GM19043 (cell line): ENCODE measurements at regions not wholly inside any gene's neighbourhood (a gene's known extent, or its start where the extent isn't known, plus 50 kb on each side); places are given as distances from the start of the nearest gene placed in this dataset.
"Not testable (repeated sequence)": the region's sequence is repeated elsewhere in the genome, so short reads cannot be mapped to it uniquely, and the experiment has no call there.

Experiments used
- ATAC-seq: cut with Tn5 transposase; IDR thresholded peaks from one replicate; pipeline ENCODE4 v1.9.1; 2021; ENCODE audit warnings: low read depth; ENCODE audit not compliant: unreplicated experiment

DNA sequence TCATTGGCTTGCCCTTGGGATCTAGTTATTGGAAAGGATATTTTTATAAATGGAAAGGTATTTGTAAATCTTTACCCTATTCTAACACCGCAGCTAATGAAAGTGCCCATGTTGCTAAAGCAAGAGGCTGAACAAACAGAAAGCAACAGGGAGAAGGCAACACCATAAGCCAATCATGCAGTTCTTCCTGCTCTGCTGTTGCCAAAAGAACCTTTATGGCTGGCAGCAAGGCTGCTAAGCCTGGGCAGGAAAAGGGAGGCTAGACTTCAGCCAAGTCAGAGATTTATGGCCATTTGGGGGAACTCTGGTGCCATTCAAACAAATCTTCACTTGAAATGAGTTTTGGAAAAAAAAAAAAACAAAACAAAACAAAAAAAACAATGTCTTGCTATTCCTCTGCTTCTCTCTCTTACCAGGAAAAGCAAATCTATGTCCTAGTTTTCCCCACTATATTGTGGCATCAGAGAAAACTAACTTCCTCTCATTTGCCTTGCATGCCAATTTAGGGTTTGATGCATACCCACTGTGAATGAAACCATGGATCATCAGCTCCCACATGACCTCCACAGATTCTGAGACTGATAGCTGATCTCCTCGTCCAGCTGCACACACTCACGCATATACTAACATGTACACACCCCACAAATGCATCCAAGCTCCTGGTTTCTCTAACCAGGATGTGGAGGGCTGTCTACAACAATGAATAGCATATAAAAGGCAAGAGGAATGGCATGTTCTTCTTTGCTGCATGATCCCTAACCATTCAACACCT, 179.3 kb downstream of the C1D start:
- no peak for ATAC-seq

DNA sequence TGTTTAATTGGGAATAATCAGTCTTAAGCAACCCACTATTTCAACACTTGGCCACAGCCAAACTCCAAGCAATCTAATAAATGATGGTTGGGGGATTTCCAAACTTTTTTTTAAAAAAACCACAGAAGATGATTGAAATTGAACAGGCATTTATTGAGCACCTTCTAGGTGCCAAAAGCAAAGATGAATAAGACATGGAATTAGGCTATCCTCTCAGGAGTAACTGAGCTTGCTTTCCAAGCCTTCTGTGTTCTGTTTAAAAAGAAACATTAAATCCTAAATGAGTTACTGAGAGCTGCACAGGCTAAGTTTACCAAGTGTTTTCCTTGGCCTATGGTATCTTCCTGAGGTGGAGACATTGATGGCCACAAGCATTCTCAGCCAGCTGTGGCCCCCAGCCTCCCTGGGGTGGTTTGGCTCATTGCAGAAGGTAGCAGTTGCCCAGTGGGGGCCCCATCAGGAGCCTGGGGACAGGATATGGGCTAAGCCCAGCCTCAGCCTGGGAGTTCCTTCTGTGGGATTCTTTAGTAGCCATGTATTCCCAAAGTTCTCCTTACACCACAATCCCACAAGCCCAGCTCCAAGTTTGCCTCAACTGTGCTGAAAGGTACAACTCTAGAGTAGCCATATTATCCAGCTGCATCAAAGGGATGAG, 174.3 kb downstream of the C1D start:
- no peak for ATAC-seq

DNA sequence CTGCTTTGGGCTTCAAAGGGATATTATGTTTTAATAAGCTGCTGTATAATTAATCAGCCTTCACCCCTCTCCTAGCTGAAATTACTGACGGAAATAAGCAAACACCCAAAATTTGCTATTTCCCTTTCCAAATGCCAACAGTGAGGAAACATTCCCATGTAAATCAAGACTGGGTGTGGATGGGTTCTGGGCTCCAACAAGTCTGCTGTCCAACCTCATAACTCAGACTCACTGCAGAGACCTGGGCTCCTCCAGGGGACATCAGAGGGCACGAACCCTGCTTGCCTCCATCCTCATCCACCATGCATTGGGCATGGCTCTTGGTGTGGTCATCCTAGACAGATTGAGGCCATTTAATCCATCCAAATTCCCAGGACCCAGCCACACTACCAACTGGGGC, 173.7 kb downstream of the C1D start:
- no peak for ATAC-seq

DNA sequence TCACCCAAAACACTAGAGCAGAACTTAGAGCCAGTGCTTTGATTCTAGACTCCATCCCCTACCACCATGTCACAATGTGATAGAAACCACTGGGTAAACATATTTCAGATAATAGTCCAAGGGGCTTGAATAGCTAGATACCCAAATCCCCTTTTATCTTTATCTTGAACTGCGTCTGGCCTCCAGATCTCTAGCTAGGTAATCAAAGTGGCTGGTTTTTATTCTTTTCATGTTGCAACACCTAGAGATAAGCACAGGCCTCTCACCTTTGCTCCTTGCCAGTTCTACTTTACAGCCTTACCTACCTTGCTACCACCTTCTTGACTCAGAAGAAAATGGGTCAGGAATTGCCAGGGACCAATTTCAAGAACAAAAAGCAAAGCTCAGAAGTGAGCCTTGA, 171.2 kb downstream of the C1D start:
- ATAC-seq = no peak

DNA sequence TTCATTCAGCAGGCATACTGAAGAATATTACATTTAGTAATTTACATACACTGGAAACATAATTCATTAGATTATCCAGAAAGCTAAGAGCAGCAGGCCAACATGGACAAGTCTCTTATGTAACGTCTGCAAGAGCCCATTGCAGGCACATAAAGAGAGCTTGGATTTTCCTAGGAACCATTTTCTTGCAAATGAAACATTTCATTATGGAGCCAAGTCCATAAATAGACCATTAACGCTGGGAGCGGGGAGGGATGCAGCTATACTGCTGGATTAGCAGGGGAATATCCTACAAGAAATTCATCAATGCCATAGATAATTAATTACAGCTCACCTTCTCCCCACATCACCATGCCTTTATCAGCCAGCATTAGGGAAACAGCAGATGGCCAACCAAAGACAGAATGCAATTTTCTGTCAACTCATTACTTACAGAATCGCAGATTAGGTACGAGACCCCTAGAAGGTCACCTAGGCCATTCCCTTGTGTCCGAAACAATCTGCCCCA, 170.4 kb downstream of the C1D start:
- no peak for ATAC-seq

DNA sequence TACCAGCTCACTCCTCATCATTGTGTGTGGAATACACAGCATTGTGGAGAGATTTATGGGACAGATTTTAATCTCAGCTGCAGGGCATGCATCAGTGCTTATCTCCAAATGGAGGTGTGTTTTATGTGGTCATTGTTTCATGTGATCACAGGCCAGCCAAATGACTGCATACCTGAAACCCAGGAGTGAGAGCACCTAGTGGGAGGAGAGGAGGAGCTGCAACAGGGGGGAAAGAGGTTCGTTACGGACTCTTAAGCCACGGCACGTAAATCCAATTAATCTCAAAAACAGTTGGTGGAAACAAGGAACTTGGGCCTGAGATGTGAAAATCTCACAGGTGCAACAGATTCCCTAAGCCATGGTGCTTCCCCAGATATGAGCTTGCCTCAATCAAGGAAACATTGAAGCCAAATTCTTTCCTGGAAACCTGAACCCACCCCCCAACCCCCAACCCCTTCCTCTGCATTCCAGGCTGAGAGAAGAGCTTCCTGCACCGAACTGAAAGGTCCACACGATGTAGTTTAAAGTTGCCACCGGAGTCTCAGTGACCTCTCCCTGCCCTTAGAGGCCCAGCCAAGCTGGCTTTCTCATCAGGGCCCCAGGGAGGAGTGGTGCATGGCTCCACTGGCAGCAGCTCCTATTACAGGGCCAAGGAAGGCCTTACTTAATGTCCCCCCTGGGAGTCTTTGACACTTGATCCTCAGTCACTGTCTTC, 167.4 kb downstream of the C1D start:
- no peak for ATAC-seq

DNA sequence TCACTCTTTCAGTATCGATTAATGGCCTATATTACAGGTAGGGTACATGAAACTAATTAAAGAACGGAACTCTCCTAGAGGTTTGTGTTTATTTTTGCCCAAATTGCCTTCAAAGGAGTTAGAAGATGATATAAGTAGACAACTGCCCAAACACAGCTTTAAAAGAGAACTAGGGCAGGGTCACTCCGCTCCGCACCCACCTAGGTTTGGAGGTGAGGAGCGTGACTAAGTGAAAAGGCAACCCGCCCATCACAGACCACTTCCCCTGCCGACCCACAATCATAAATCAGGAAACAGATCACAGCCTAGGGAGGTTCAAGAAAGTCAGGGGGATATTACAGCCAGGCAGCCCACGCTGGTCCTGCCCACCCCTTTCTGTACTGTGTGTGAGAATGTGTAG, 166.7 kb downstream of the C1D start:
- no peak for ATAC-seq

DNA sequence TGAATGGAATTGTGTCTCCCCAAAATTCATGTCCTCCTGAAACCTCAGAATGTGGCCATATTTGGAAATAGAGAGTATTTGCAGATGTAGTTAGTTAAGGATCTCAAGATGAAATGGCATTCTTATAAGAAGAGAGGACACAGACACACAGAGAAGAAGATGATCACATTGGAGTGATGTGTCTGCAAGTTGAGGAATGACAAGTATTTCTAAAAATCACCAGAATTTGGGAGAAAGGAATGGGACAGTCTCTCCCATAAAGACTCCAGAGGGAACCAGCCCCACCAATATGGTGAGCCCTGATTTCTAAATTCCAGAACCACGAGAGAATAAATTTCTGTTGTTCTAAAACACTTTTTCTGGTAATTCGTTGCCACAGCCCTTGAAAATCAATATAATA, 166.3 kb downstream of the C1D start:
- no peak for ATAC-seq

DNA sequence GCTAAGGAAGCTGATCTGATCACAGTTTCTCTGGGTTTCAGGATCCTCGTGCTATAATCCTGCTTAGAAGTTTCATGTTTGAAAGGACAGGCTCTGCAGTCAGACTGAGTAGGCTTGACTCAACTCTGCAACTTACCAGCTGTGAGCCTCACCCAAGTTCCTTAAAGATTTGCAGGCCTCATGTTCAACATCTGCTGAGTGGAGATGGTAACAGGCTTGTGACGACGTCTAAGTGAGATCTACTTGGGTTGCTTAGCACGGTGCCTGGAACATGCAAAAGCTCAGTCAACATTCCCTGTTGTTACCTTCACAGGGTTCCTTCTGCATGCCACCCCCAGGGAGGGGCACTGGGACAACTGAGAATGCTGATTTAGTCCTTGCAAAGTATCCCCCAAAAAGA, 164.2 kb downstream of the C1D start:
- no peak for ATAC-seq

DNA sequence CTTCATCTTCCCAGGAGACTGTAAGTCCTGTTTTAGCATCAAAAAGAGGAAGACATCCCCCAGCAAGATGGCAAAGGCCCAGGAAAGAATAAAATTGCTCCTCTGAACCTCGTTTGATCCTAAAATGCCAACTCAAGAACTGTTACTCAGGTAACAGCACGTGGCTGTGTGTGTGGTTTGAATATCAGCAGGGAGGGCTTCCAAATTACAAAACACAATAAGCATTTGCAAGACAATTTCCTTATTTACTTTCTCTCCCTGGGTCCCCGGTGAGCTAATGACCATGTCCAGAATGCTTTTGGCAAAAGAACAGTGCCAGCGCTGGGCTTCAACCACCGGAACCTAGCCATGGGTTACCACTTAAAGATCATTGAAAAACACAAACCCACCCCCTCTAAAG, 163.6 kb downstream of the C1D start:
- no peak for ATAC-seq

DNA sequence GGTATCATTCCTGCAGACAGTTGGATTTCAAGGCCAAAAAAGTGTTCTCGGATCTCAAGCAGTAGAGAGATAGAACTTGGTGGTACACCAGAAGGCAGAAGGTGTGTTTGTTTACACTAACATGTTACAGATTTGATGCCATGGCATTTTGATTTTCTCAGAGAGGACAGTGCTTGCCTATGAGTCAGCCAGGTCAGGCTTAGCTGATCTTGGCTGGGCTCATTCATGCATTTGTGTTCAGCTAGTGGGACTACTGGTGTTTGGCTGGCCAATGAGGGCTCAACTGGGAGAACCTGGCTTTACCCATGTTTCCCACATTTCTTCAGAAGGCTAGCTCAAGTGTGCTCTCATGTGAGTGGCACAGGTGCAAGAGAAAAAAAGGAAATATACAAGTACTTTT, 162.0 kb downstream of the C1D start:
- no peak for ATAC-seq

DNA sequence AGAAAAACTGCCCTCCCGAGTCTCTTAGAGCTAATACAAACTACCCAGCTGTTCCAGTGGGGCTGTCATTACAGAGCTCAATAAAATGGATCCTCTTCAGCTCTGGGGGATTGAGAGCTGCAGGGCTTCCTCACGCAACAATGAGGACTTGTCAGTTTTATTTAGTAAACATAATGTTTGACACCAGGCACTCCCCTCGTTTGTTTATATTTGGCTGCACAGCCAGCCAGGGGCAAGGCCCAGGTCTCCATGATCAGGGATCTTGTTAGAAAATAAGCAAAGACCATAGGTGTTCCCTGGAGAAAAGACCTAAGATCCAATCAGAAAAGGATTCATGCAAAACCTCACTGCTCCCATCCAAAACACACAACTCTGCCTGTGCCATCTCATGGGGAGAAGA, 158.2 kb downstream of the C1D start:
- ATAC-seq = no peak

DNA sequence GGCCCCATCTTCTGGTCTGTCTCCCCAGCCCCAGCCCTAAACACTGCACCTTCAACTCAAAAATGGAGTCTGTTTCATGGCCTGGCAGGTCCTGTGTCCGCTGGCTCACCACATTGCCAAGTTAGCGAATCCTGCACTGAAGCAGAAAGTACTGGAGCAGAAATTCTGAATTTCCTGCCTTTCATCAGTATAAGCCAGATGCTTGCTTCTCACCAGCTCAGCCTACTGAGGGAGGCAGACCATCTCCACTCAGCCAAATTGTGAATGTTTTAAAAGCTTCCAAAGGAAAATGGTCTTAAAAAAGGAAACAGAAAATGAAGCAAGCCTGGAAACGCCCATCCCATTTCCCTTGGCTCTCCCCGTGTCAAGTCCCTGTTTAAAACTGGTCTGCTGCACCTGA, 157.8 kb downstream of the C1D start:
- no peak for ATAC-seq

DNA sequence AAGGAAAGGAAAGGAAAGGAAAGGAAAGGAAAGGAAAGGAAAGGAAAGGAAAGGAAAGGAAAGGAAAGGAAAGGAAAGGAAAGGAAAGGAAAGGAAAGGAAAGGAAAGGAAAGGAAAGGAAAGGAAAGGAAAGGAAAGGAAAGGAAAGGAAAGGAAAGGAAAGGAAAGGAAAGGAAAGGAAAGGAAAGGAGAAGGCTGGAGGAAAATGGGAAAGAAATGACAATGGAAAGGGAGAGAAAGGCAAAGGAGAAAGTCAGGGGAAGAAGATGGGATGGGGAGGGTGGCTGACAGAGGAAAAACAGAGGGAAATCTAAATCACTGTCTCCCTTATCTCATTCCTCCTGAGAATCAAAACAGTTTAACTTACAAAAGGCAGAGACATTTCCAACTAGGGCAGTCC, 156.3 kb downstream of the C1D start:
- not testable (repeated sequence) for ATAC-seq

DNA sequence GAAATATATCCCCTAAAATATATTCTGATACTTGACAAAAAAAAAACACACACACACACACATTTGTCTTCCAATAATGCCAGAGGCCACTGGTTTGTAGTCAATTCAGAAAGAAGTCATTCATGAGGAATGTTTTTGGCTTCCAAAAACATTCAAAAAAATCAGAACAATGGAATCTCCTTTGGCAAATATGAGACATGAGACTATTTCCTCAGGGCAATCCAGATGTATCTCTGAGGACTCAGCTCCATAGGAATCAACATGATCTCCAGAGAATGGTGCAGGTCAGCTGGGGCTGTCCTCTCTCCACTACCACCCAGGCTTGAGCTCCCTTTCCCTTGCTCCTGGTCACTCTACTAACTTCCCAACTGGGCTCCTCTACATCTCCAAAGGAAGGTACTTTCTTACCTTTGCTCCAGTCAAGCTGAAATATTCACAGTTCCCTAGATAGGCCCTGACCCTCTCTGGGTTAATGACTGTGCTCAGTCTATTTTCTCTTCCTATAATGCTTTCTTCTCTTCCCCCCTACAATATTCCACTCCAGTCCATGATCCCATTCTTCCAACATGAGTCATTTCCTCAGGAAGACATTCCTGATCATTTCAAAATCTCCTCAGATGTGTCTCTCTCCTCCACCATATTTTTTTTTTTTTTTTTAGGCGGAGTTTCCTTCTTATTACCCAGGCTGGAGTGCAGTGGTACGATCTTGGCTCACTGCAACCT, 145.3 kb downstream of the C1D start:
- ATAC-seq = no peak

DNA sequence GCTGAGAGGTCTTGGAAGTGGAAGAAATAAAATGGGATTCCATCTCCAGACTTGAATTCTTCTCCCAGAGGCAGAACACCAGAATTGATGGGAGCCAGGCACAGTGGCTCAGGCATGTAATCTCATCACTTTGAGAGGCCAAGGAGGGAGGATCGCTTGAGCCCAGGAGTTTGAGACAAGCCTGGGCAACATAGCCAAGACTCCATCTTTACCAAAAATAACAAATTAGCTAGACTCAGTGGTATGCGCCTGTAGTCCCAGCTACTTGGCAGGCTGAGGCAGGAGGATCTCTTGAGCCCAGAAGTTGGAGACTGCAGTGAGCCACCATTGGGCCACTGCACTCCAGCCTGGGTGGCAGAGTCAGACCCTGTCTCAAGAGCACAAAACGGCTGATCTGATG, 144.3 kb downstream of the C1D start:
- ATAC-seq = no peak

DNA sequence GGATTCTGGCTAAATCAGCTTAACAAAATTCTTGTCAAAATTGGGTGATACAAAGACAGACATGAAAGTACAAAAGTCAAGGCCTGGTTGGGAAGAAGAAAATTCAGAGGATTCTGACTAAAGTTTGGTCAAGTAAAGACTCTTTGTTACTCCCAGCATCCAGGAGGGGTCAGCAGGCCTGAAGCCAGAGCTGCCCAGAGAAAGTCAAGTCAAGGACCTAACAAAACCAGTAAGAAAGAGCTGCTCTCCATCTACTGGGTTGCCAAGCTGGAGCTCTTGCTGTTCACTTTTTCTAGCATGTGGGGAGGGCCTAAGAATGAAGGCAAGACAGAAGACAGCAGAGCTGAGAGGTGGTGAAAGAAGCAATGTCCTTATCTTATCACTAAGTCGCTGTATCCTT, 143.3 kb downstream of the C1D start:
- no peak for ATAC-seq

DNA sequence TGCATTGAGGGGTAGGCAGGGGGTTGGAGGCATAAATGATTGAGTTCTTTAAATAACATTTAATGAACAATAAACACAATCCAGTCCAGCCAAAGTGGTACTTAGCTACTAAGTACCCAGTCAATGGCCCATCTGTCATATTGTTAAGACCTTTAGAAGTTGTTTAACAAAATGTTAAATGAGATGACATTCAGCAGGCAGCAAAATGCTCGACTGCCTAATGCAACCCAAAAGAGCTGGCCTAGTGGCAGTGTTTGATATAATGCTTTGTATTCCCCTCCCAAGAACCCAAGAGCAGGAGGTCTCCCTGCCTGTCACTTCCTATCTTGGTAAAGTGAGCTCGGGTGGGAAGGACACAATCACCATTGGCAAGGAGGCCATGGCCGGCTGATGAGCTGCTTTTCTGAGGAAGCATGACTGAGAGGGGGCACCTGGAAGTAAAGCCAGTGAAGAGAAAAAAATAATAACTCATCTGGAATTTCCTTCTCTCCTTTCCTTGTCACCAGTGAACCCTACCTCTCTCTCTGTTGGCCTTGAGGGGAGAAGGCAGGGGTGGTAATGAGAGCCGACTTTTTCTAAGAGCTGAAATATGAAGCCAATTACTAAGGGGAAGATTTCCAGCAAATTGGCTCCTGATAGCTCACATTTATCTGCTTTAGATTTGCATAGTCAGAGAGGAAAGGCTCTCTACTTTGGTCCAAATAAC, 140.6 kb downstream of the C1D start:
- ATAC-seq = no peak

DNA sequence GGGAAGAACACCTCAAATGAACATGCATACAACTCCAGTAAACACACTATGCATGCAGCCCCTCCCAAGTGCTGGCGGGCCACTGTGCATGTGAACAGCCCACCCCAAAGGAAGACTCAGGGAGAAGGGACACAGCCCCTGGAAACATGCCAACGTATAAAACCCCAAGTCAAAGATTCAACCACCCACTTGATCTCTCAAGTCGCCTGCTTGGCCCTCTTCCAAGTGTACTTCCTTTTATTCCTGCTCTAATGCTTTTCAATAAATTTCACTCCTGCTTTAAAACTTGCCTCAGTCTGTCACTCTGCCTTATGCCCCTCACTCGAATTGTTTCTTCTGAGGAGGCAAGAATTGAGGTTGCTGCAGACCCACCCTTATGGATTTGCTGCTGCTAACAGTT, 139.1 kb downstream of the C1D start:
- no peak for ATAC-seq

DNA sequence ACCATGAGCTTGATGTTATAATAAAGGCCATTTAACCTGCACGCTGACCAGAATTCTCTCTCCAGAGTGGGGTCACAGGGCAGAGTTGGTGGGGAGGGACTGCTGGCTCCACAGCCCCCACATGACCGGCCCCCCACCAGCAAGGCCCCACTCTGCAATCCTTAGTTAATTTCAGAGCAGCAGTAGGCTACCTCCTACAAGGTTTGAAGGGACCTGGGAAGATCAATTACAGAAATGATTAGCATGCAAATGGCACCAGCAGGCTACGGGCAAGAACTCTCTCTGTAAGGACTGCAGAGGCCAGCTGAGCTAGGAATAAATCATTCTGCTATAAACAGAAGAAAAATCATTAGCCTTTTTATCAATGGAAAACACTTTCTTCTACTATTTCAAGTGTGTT, 135.3 kb downstream of the C1D start:
- ATAC-seq = no peak
